Lower leg skin (tissue), 3 donors: ENCODE measurements at regions not wholly inside any gene's neighbourhood (a gene's known extent, or its start where the extent isn't known, plus 50 kb on each side); places are given as distances from the start of the nearest gene placed in this dataset.

Experiments
- CTCF ChIP-seq, 3 donors: fragments of 450-650 bp; IDR thresholded peaks; one replicate each; pipeline ENCODE4 v1.5.1; 2016; ENCODE audit warnings: antibody characterized with exemption in 3 of 3, mild to moderate bottlenecking in 3 of 3, moderate library complexity in 2 of 3
- POLR2A ChIP-seq, 2 donors: fragments of 450-650 bp; IDR thresholded peaks; one replicate each; pipeline ENCODE4 v1.6.1; 2016 to 2017; ENCODE audit warnings: antibody characterized with exemption in 2 of 2, mild to moderate bottlenecking in 1 of 2, moderate library complexity in 1 of 2

- no peak for TF ChIP-seq CTCF (IDR thresholded peaks at IDR 0.05)
- TF ChIP-seq POLR2A (IDR thresholded peaks at IDR 0.05), result no peak
These were observed 223.1 kb upstream of the FAT1 start for GRCh38 chr4:186946682-186947294.
